Sigmoid colon (tissue), 6 donors: ENCODE measurements at regions not wholly inside any gene's neighbourhood (a gene's known extent, or its start where the extent isn't known, plus 50 kb on each side); places are given as distances from the start of the nearest gene placed in this dataset.

Experiments used
- DNase-seq: peaks from one replicate; pipeline ENCODE4 v3.0.0-alpha.2; 2019
- H3K27ac ChIP-seq, 4 donors: fragments of 200-600 bp; sonication (generic); one replicate each; pipeline ENCODE4 v1.5.1; 2016 to 2019; ENCODE audit warnings: mild to moderate bottlenecking in 1 of 4
- H3K27me3 ChIP-seq, 3 donors: fragments of 200-600 bp; sonication (generic); one replicate each; pipeline ENCODE4 v1.5.1; 2019; ENCODE audit warnings: mild to moderate bottlenecking in 1 of 3
- H3K36me3 ChIP-seq, 4 donors: fragments of 200-600 bp; sonication (generic); one replicate each; pipeline ENCODE4 v1.5.1; 2016 to 2019
- H3K4me1 ChIP-seq, 4 donors: fragments of 200-600 bp; sonication (generic); one replicate each; pipeline ENCODE4 v1.5.1; 2017 to 2019
- H3K4me3 ChIP-seq, 4 donors: fragments of 200-600 bp; sonication (generic); one replicate each; pipeline ENCODE4 v1.5.1; 2017 to 2019; ENCODE audit warnings: mild to moderate bottlenecking in 2 of 4, moderate library complexity in 1 of 4
- H3K9me3 ChIP-seq, 4 donors: fragments of 200-600 bp in 3 of 4; sonication (generic) in 3 of 4; one replicate each; pipeline versions ENCODE4 v1.5.1 to v1.6.1; 2013 to 2019
- EP300 ChIP-seq, 4 donors: sonication (generic); formaldehyde crosslinking; IDR thresholded peaks; one replicate each; pipeline ENCODE4 v1.6.1; 2017; ENCODE audit warnings: antibody characterized with exemption in 4 of 4
- POLR2A ChIP-seq, 2 donors: fragments of 450-650 bp; IDR thresholded peaks; one replicate each; pipeline ENCODE4 v1.6.1; 2016; ENCODE audit warnings: antibody characterized with exemption in 2 of 2, mild to moderate bottlenecking in 2 of 2, moderate library complexity in 2 of 2
- POLR2AphosphoS5 ChIP-seq, 4 donors: sonication (generic); formaldehyde crosslinking; IDR thresholded peaks; one replicate each; pipeline ENCODE4 v1.6.1; 2017; ENCODE audit warnings: antibody characterized with exemption in 4 of 4
- WGBS, 2 donors: extraction: QIAGEN DNeasy Blood & Tissue Kit; methylation state at CpG; one replicate each; pipeline ENCODE4 v1.1.7; 2013; 5-methylcytosine and 5-hydroxymethylcytosine counted together
- intact Hi-C: fragments of 100-400 bp; cut with DNase I; formaldehyde crosslinking; loops from one replicate; pipeline ENCODE4 v1.15.1; 2023
- TF ChIP-seq, protein P1 (sequence below), 4 experiments: fragments of 450-650 bp in 3 of 4; fragments of 200-600 bp in 1 of 4; IDR thresholded peaks; one replicate each; pipeline ENCODE4 v1.5.1; 2016 to 2019; ENCODE audit warnings: antibody characterized with exemption in 4 of 4, mild to moderate bottlenecking in 3 of 4, moderate library complexity in 2 of 4
- donor health status: healthy with polysubstance abuse.
- donor health status: healthy.

DNA sequence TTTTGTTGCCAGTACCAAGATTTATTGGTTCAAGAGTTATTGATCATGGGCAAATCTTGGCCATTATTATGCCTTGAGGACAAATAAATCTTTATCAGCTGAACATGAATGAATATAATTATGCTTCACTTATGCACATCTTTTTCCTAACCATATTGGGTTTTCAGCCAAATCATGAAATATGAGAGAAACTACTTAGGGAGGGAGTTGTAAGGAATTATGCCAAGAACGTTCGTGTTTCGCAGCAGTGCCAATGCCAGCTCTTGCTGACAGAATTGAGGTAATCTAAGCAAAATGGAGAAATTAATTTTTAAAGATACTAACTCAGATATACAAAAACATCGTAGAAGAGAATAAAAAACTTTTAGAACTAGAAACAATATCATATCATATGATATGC, 301.1 kb upstream of the SASH1 start:
- DNase-seq = no peak
- TF ChIP-seq POLR2A (IDR thresholded peaks at IDR 0.05) (no peak), EP300 (IDR thresholded peaks at IDR 0.05) (no peak), POLR2AphosphoS5 (IDR thresholded peaks at IDR 0.05) (no peak)
- TF ChIP-seq, protein P1, sequence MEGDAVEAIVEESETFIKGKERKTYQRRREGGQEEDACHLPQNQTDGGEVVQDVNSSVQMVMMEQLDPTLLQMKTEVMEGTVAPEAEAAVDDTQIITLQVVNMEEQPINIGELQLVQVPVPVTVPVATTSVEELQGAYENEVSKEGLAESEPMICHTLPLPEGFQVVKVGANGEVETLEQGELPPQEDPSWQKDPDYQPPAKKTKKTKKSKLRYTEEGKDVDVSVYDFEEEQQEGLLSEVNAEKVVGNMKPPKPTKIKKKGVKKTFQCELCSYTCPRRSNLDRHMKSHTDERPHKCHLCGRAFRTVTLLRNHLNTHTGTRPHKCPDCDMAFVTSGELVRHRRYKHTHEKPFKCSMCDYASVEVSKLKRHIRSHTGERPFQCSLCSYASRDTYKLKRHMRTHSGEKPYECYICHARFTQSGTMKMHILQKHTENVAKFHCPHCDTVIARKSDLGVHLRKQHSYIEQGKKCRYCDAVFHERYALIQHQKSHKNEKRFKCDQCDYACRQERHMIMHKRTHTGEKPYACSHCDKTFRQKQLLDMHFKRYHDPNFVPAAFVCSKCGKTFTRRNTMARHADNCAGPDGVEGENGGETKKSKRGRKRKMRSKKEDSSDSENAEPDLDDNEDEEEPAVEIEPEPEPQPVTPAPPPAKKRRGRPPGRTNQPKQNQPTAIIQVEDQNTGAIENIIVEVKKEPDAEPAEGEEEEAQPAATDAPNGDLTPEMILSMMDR (IDR thresholded peaks at IDR 0.05) = no peak
- Histone ChIP-seq H3K27ac (no peak overlapping the region), H3K4me1 (no peaks in the 10 kb centered on the region), H3K36me3 (no peaks in the 10 kb centered on the region), H3K4me3 (no peak overlapping the region), H3K27me3 (no peaks in the 10 kb centered on the region), H3K9me3 (no peaks in the 10 kb centered on the region)
- intact Hi-C loops = no loop called here
- 92% methylated on average over 4 of the region's 4 CpGs for WGBS, 2 donors

DNA sequence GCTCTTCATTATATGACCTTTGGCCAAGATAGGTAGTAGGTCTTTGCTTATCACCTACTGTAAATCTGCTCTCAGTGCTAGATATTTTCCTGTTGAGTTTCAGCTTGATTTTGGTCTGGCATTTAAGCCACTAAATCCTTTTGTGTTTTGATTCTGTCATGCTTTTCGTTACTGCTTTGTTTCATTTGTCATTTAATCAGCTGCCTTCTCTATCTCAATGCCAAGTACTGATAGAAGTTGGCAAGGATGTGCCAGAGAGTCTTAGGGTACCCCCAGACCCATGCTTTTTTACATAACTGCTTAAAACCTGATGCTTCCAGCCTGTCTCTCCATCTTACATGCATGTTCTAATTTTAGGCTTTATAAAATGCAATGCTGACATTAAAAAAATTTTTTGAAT, 300.1 kb upstream of the SASH1 start:
- Histone ChIP-seq H3K27me3 (no peaks in the 10 kb centered on the region), H3K4me1 (no peaks in the 10 kb centered on the region), H3K27ac (no peak overlapping the region), H3K36me3 (no peaks in the 10 kb centered on the region), H3K4me3 (no peak overlapping the region), H3K9me3 (peaks cover 0 to 4% (median 0%) of the 10 kb centered on the region in 4 donors)
- TF ChIP-seq EP300 (IDR thresholded peaks at IDR 0.05) (no peak), POLR2AphosphoS5 (IDR thresholded peaks at IDR 0.05) (no peak), POLR2A (IDR thresholded peaks at IDR 0.05) (no peak)
- TF ChIP-seq, protein P1 (IDR thresholded peaks at IDR 0.05) = no peak
- intact Hi-C loops = no loop called here
- no peak for DNase-seq
- WGBS, 2 donors = 73 to 83% methylated on average over 1 of the region's 1 CpG

DNA sequence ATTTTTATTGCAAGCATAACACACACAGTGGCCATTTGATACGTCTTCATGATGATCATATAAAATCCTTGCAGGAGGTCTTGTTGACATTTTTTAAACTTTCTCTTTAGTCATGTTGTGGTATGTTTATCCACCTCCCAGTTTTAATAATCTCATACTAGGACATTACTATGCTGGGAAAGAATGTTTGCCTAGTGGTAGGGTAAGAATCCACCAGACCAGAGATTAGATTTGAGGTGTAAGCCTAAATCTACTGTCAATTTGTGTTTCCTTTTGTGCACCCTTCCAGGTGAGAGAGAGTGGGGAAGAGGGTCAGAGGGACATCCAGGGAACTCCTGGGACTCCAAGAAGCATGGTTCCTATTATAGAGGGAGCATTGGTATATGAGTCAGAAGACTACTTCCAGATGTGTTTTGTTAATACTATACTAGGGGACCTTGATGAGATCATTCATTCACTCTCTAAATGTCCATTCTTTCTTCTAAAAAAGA, 298.3 kb upstream of the SASH1 start:
- Histone ChIP-seq H3K27me3 (no peaks in the 10 kb centered on the region), H3K4me3 (no peak overlapping the region), H3K9me3 (peaks cover 0 to 4% (median 0%) of the 10 kb centered on the region in 4 donors), H3K27ac (no peak overlapping the region), H3K4me1 (no peaks in the 10 kb centered on the region), H3K36me3 (no peaks in the 10 kb centered on the region)
- intact Hi-C loops = no loop called here
- no peak for DNase-seq
- WGBS, 2 donors = 16 to 70% methylated on average over 1 of the region's 1 CpG
- TF ChIP-seq EP300 (IDR thresholded peaks at IDR 0.05) = no peak
- no peak for TF ChIP-seq POLR2AphosphoS5 (IDR thresholded peaks at IDR 0.05)
- no peak for TF ChIP-seq POLR2A (IDR thresholded peaks at IDR 0.05)
- TF ChIP-seq, protein P1 (IDR thresholded peaks at IDR 0.05) = no peak

DNA sequence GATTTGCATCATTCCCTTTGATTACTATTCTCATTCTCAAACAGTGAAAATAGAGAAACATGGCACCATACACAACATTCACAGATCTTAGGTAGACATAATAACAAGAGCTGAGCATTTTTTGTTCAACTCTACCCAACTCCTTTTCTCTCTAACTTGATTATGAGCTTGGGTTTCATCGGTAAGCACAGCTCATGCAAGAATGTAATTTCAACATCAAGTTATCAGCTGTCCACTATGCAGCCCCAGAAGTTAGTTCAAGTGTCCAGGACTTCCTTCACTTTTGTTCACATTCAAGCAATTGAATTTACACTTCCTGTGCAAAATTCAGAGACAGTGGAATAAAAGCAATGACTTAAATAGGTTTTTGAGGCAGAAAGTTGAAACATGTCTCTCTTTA, 297.7 kb upstream of the SASH1 start:
- H3K27me3 ChIP-seq = no peaks in the 10 kb centered on the region
- no peak overlapping the region for H3K4me3 ChIP-seq
- no peaks in the 10 kb centered on the region for H3K4me1 ChIP-seq
- H3K9me3 ChIP-seq = peaks cover 0 to 4% (median 0%) of the 10 kb centered on the region in 4 donors
- TF ChIP-seq POLR2AphosphoS5 (IDR thresholded peaks at IDR 0.05) (no peak), POLR2A (IDR thresholded peaks at IDR 0.05) (no peak), EP300 (IDR thresholded peaks at IDR 0.05) (no peak)
- TF ChIP-seq, protein P1 (IDR thresholded peaks at IDR 0.05) = no peak
- intact Hi-C loops = no loop called here
- WGBS, 2 donors = 76 to 90% methylated on average over 1 of the region's 1 CpG
- no peak for DNase-seq
- no peaks in the 10 kb centered on the region for H3K36me3 ChIP-seq
- H3K27ac ChIP-seq = no peak overlapping the region

DNA sequence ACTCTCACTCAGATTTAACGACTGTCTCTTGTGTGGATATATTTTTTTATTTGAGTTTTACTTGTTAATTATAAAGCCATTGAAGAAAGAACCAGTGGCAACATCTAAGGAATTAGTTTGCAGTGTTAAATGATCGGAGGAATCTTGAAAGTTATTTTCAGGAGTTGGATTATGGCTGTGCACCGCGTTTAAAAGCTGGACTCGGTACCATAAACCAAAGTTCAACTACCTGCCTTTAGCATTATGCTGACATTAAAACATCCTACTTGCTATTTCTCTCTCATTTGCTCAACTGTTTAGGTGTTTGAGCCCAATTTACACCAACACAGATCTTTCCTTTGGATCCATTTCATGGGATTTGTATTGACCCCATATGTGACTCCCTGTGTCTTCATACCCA, 289.4 kb upstream of the SASH1 start:
- no peak for DNase-seq
- TF ChIP-seq POLR2AphosphoS5 (IDR thresholded peaks at IDR 0.05) = no peak
- TF ChIP-seq, protein P1 (IDR thresholded peaks at IDR 0.05) = no peak
- TF ChIP-seq EP300 (IDR thresholded peaks at IDR 0.05) = no peak
- no peak for TF ChIP-seq POLR2A (IDR thresholded peaks at IDR 0.05)
- Histone ChIP-seq H3K4me1 (no peaks in the 10 kb centered on the region), H3K27me3 (no peaks in the 10 kb centered on the region), H3K36me3 (no peaks in the 10 kb centered on the region), H3K27ac (no peak overlapping the region), H3K9me3 (no peaks in the 10 kb centered on the region), H3K4me3 (no peak overlapping the region)
- 27 to 73% methylated on average over 5 of the region's 5 CpGs for WGBS, 2 donors
- intact Hi-C loops = no loop called here
